Activated CD8-positive, alpha-beta memory T cell treated with anti-CD3 and anti-CD28 coated beads, Interleukin-2, amount 50 U/mL, for 24 hours (primary cell): ENCODE measurements at regions not wholly inside any gene's neighbourhood (a gene's known extent, or its start where the extent isn't known, plus 50 kb on each side); places are given as distances from the start of the nearest gene placed in this dataset.
"Not testable (repeated sequence)": the region's sequence is repeated elsewhere in the genome, so short reads cannot be mapped to it uniquely, and the experiment has no call there.

Source experiments
- DNase-seq: peaks from one replicate; pipeline ENCODE4 v3.0.0-alpha.2; 2020; ENCODE audit errors: extremely low read depth

- no peak for DNase-seq
Measured at GRCh38 chr2:217593732-217594131, 409.1 kb downstream of the TNS1 start.

DNA sequence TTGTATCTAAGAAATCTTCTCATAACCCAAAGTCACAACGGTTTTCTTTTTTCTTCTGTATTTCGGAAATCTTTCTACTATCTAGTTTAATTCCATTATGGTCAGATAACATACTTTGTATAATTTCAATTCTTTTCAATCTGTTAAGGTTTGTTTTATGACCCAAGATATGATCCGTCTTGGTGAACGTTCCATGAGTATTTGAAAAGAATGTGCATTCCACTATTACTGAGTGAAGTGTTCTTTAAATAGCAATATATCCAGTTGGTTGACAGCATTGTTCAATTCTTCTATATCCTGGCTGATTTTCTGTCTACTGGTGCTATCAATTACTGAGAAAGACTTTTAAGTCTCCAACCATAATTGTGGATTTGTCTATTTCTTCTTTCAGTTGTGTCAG is 414.5 kb downstream of the TNS1 start:
- no peak for DNase-seq

GRCh38 chr2:217585362-217585761 is 417.4 kb downstream of the TNS1 start:
- no peak for DNase-seq

DNA sequence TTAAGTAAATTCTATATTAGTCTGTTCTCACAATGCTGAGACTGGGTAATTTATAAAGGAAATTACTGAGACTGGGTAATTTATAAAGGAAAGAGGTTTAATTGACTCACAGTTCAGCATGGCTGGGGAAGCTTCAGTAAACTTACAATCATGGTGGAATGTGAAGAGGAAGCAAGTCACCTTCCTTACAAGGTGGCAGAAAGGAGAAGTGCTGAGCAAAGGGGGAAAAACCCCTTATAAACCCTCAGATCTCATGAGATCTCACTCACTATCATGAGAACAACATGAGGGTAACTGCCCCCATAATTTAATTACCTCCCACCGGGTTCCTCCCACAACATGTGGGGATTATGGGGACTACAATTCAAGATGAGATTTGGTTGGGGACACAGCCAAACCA is 422.4 kb downstream of the TNS1 start:
- DNase-seq: not testable (repeated sequence)

- DNase-seq: no peak
Measured at GRCh38 chr2:217573571-217573970, 429.2 kb downstream of the TNS1 start.

DNA sequence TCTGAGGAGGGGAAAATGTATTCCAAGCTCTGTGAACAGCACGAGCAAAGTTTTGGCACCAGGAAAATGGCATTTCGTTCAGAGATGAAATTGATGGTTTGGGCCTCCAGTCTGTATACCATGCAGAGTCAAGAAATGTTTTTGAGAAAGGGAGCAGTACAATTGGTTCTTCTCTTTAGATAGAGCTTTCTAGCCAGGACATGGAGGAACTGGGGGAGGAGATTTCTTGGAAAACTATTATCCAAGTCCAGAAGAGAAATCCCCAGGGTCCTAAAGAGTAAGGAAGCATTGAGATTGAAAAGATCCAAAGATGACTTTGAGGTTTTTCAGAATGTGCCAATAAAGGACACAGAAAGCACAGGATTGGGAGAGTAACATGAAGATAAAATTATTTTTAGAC is 432.4 kb downstream of the TNS1 start:
- no peak for DNase-seq

DNA sequence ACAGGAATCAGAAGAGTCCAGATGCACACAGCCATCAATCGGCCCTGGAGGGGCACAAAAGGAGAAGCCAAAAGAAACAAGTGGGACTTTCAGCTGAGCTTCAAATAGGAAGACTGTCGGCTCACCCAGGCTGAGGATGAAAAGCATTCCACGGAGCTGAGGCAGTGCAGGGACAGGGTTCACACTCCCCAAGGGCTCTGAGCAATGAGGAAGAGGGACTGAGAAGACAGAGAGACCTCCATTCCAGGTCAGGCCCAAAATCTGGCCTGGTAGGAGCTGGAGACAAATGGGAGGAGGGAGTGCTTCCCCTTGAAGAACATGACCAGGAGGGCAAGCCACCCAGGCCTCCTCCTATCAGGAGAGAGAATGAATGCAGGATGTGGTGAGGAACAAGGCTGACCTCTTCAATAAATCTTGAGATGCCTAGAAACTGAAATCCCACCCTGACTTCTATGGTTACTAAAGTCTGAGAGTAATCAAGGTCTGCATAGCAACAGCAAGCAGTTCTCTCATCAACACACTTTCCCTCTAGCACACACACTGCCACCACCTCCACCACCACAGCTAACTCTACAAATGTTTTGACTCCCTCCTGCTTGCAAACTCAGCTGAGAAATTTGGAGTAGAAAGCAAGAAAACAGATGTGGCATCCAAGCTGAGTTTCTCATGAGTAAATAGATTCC is 434.4 kb downstream of the TNS1 start:
- no peak for DNase-seq

DNA sequence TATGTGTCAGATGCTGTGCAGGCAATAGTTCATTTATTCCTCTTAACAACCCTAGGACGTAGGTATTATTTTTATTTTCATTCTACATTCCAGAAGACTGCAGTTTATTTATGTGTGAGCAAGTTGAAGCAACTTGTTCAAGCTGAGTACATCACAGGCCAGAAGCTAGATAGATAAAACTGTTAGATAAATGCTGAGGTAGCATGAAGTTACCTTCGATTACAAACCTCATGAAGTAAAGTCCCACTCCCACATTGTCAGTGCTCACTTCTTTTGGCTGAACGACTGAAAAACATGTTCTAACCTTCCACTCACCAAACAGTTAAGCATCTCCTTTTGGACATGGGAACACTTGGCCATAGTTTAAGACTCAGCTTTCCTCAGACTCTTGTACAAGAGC is 439.2 kb downstream of the TNS1 start:
- no peak for DNase-seq

- DNase-seq: no peak
Measured at GRCh38 chr2:217562871-217563480, 439.8 kb downstream of the TNS1 start.

GRCh38 chr2:217559084-217559483 is 443.7 kb downstream of the TNS1 start:
- DNase-seq: no peak

- DNase-seq: no peak
Measured at GRCh38 chr2:217555081-217555876, 447.5 kb downstream of the TNS1 start.

- DNase-seq: no peak
Measured at GRCh38 chr2:217553679-217554078, 449.1 kb downstream of the TNS1 start.

DNA sequence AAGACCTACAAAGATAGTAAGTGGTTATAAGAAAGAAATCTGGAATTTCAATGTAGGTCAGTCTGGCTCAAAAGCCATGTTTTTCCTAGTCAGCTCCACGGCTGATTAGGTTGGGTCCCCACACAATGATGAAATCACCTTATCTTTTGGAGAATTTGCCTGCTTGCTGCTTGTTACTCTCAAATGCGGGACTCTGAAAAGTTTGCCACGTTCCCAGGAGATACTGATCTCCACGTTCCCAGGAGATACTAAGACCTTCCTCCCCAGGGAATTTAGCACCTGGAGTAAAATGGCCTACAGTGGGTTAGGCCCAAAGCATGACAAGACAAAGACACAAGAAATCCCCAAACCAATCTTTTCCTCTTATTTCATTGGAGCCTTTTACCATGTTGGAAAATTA is 449.6 kb downstream of the TNS1 start:
- no peak for DNase-seq

- DNase-seq: no peak
Measured at GRCh38 chr2:217552081-217552480, 450.7 kb downstream of the TNS1 start.

DNA sequence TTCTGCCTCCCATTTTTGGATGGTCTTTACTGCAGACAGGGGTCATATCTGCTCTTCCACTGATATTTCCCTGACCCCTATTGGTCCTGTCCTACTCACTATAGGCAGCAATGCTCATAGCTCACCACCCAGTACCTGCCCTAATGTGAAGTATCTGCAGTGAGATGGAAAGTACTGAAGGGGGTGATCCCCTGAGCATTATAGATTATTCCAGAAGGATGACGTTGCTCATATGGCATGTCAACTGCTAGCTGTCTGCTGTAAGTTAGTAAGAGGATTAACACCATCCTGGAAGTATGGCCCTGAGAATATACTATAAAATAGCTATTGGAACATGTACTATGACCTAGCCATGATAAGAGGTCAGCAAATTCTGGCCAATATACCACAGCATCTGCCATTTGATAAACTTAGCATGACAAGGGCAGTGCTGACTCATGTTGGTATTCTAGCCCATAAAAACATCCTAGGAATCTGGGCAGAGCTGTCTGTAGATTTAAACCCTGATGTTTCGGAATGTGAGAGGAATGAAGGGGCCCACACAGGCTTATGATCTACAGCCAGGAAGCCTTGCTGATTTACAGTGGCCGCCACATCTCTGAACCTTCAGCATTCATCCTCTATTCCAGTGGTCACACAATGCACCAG is 451.4 kb downstream of the TNS1 start:
- DNase-seq: no peak

- no peak for DNase-seq
Measured at GRCh38 chr2:217539126-217539525, 463.7 kb downstream of the TNS1 start.

DNA sequence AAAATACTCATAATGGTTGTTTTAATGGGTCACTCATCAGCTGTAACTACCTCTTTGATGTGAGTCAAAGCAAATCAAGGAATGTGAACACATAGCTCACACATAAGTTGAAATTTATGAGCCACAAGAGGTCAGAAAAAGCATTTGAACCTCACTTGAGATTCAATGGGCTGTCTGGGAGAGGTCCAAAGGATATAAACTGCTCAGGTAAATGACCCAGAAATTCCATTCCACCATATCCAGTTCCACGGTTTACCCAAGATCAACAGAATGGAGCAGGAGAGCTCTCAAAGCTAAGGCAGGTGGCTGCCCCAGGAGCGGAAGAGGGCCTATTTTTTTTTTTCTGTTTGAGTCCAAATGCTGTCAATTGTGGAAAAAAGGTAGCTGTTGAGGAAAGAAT is 464.1 kb downstream of the TNS1 start:
- no peak for DNase-seq

DNA sequence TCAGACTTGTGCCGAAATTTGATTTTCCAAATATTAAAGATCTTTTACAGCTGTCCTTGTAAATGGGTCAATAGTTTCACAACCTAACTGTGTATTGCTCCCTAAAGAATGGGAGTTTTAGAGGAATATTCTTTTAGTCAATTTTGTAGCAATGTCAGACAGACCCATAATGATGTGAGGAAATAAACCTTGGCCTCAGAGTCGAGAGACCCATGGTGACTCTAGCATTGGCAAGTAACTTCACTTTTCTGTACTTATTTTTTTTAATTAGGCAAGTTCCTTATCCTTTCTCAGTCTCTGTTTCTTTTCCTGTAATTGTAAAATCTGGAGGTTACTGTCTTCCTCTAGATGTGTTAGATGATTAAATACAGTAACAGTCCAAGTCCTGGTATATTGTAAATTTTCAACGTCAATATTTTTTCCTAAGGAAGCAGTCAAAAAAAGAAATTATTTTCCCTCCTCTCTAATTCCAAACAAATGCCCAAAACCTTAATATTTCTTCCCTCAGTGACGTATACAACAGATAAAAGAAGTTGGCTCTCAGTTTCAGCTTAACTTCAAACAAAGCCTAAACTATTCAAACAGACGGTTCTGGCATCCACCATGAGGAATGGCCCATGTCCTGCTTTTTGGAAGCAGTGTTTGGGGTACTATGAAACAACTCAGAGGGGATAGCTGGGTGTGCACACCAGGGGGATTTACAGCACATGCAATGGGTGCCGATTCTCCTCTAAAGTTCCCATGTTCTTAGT is 466.7 kb downstream of the TNS1 start:
- DNase-seq: no peak

GRCh38 chr2:217530392-217531090 is 472.3 kb downstream of the TNS1 start:
- DNase-seq: no peak

- DNase-seq: no peak
Measured at GRCh38 chr2:217529271-217529670, 473.5 kb downstream of the TNS1 start.

GRCh38 chr2:217527590-217528202 is 475.1 kb downstream of the TNS1 start:
- DNase-seq: no peak
